RWPE2 (cell line): ENCODE measurements at regions not wholly inside any gene's neighbourhood (a gene's known extent, or its start where the extent isn't known, plus 50 kb on each side); places are given as distances from the start of the nearest gene placed in this dataset.
A peak's percentile ranks its signal among the peaks of the same experiment; 100 is the strongest.

ENCODE experiments used
- ATAC-seq: fragments of 200-7000 bp; cut with Tn5 transposase; 3 replicates; pipeline ENCODE4 v1.9.1; 2021; ENCODE audit warnings: low read depth
- DNase-seq: peaks from one replicate; pipeline ENCODE4 v3.0.0-alpha.2; 2020; ENCODE audit warnings: low spot score
- H3K27ac ChIP-seq: fragments of 450-650 bp; 2 replicates; pipeline ENCODE4 v1.5.1; 2017; ENCODE audit warnings: mild to moderate bottlenecking; ENCODE audit not compliant: poor library complexity, severe bottlenecking
- H3K27me3 ChIP-seq: fragments of 250-450 bp; sonication (Bioruptor Pico); 2 replicates; pipeline ENCODE4 v1.5.1; 2021; ENCODE audit warnings: mild to moderate bottlenecking, moderate library complexity; ENCODE audit not compliant: insufficient read depth, poor library complexity, severe bottlenecking
- H3K36me3 ChIP-seq: fragments of 250-450 bp; sonication (Bioruptor Pico); 2 replicates; pipeline ENCODE4 v1.5.1; 2020; ENCODE audit warnings: low read depth, mild to moderate bottlenecking, moderate library complexity
- H3K4me1 ChIP-seq: fragments of 250-450 bp; sonication (Bioruptor Pico); 2 replicates; pipeline ENCODE4 v1.5.1; 2021; ENCODE audit warnings: mild to moderate bottlenecking, moderate library complexity; ENCODE audit not compliant: insufficient read depth, poor library complexity, severe bottlenecking
- H3K4me3 ChIP-seq: fragments of 250-450 bp; sonication (Bioruptor Pico); 2 replicates; pipeline ENCODE4 v1.5.1; 2021; ENCODE audit warnings: mild to moderate bottlenecking, moderate library complexity; ENCODE audit not compliant: severe bottlenecking
- H3K9me3 ChIP-seq: fragments of 250-450 bp; sonication (Bioruptor Pico); 2 replicates; pipeline ENCODE4 v1.5.1; 2021; ENCODE audit warnings: mild to moderate bottlenecking, moderate library complexity; ENCODE audit not compliant: severe bottlenecking
- TF ChIP-seq, protein P1 (sequence below): fragments of 450-650 bp; IDR thresholded peaks from one replicate; pipeline ENCODE4 v1.5.1; 2017; ENCODE audit warnings: mild to moderate bottlenecking, moderate library complexity; ENCODE audit not compliant: poor library complexity, severe bottlenecking

DNA sequence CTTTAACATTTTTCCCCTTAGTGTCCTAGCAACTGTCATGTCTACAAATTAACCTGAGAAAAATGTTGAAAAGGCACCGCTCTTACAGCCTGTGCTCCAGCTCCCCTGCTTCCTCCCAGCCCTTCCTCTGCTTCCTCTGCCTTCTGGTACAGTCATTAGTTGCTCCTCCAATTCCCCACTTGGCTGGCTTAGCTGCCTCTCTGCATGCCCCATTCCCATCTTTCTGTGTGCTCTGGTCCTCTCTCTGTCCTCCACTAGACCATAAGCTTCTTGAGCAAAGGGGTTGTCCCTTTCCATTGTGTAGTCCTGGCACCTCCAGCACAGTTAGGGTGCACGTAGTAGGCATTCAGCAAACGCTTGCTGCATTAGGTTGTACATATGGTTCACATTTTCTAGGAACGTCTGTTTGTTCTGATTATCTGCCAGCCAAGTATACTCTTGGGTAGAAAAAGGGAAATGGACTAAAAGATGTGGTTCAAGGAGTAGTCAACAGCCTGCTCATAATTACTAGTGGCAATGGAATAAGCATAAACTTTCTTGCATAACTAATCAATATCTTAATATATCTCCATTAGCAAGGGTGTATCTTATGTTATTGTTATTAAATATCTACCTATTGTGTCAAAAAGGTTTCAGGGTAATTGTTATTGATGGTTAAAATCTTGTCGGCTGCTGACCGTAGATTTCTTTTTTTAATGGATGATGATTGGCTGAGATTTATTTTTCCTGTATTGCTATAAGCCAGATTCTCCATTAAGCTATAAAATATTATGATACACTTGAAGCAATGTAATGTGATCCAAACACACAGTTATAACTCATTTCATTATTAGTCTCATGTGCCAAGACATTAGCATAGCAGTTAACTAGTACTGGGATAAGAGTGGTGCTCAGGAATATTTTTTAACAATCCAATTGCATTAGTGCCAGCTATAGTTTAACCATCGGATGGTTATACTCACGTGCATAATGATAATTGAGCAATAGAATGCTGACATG, 340.1 kb downstream of the SLC4A3 start:
- ATAC-seq, result no peak
- H3K27me3 ChIP-seq, result no peaks in the 10 kb centered on the region
- no peak overlapping the region for H3K4me3 ChIP-seq
- peaks cover 23% of the 10 kb centered on the region for H3K4me1 ChIP-seq
- TF ChIP-seq, protein P1, sequence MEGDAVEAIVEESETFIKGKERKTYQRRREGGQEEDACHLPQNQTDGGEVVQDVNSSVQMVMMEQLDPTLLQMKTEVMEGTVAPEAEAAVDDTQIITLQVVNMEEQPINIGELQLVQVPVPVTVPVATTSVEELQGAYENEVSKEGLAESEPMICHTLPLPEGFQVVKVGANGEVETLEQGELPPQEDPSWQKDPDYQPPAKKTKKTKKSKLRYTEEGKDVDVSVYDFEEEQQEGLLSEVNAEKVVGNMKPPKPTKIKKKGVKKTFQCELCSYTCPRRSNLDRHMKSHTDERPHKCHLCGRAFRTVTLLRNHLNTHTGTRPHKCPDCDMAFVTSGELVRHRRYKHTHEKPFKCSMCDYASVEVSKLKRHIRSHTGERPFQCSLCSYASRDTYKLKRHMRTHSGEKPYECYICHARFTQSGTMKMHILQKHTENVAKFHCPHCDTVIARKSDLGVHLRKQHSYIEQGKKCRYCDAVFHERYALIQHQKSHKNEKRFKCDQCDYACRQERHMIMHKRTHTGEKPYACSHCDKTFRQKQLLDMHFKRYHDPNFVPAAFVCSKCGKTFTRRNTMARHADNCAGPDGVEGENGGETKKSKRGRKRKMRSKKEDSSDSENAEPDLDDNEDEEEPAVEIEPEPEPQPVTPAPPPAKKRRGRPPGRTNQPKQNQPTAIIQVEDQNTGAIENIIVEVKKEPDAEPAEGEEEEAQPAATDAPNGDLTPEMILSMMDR, result no peak
- DNase-seq, result no peak
- H3K27ac ChIP-seq, result peak overlapping the region; percentile 91
- no peaks in the 10 kb centered on the region for H3K9me3 ChIP-seq
- H3K36me3 ChIP-seq, result no peaks in the 10 kb centered on the region

DNA sequence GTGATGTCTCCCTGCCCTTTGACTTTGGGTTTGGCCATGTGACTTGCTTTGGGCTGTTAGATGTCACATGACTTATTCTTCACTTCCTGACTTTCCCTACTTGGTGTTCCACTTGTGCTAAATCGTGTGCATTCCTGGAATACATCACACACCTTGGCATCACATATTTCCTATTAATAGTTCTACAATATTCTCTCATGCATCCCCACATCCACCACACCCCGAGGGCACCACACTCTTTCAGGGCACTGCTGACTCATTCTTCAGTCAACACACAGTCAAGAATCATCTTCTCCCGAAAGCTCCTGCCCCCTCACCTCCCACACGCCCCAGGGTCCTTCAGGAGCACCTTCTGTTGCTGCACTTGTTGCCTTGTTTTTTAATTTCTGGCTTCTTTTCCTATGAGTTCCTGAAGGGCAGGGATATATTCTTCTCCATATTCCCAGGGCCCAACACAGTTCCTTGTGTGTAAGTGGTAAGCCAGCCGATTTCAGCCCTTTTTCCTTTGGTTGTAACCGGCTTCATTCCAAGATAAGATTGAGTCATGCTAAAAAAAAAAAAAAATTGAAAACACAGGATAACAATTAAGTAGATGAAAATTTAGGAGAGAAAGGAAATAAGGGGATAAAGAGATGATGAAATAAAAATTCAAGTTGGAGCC, 341.4 kb downstream of the SLC4A3 start:
- peaks cover 23% of the 10 kb centered on the region for H3K4me1 ChIP-seq
- H3K9me3 ChIP-seq, result no peaks in the 10 kb centered on the region
- peak; percentile 96 for DNase-seq
- no peaks in the 10 kb centered on the region for H3K27me3 ChIP-seq
- no peak overlapping the region for H3K4me3 ChIP-seq
- TF ChIP-seq, protein P1, result no peak
- no peaks in the 10 kb centered on the region for H3K36me3 ChIP-seq
- H3K27ac ChIP-seq, result peak overlapping the region; percentile 91
- peak; percentile 89 for ATAC-seq

DNA sequence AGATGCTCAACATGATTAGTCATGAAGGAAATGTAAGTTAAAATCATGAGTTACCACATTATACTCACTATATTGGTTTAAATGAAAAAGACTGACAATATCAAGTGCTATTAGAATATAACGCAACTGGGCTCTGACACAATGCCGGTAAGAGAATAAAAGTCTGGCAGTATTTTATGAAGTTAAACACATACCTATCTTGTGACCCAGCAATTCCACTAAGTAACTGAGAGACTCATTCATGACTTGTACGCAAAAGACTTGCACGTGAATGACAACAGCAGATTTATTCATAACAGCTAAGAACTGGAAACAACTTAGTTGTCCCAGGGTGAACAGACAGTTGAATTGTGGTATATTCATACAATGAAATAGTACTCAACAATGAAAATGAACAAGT, 342.1 kb downstream of the SLC4A3 start:
- ATAC-seq, result peak; percentile 78
- Histone ChIP-seq H3K9me3 (no peaks in the 10 kb centered on the region), H3K36me3 (no peaks in the 10 kb centered on the region), H3K27ac (peak overlapping the region; percentile 91), H3K4me1 (peaks cover 23% of the 10 kb centered on the region), H3K4me3 (no peak overlapping the region), H3K27me3 (no peaks in the 10 kb centered on the region)
- DNase-seq, result no peak
- TF ChIP-seq, protein P1, result no peak

DNA sequence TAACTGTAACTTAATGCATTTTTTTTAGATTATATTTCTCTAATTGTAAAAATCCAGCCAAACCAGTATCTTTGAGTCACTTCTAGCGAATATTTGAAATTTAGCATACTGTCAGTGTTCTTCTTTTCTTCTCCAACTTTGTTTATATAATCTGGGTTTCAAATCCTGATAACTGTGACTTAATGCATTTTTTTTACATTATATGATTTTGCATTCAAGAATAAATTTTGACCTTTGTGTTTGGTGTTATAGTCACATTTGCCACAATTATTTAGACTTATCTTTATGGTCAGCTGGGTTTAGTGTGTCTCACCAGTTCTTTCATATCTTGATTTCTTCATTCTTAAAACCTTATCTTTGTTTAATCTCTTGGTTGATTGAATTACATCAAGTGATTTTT, 345.7 kb downstream of the SLC4A3 start:
- Histone ChIP-seq H3K27ac (no peak overlapping the region), H3K27me3 (no peaks in the 10 kb centered on the region), H3K36me3 (no peaks in the 10 kb centered on the region), H3K4me1 (peaks cover 19% of the 10 kb centered on the region), H3K4me3 (no peak overlapping the region), H3K9me3 (no peaks in the 10 kb centered on the region)
- TF ChIP-seq, protein P1, result no peak
- DNase-seq (no peak), ATAC-seq (no peak)
